ENCODE measurements at regions not wholly inside any gene's neighbourhood (a gene's known extent, or its start where the extent isn't known, plus 50 kb on each side); places are given as distances from the start of the nearest gene placed in this dataset.
"Not testable (repeated sequence)": the region's sequence is repeated elsewhere in the genome, so short reads cannot be mapped to it uniquely, and the experiment has no call there.

DNA sequence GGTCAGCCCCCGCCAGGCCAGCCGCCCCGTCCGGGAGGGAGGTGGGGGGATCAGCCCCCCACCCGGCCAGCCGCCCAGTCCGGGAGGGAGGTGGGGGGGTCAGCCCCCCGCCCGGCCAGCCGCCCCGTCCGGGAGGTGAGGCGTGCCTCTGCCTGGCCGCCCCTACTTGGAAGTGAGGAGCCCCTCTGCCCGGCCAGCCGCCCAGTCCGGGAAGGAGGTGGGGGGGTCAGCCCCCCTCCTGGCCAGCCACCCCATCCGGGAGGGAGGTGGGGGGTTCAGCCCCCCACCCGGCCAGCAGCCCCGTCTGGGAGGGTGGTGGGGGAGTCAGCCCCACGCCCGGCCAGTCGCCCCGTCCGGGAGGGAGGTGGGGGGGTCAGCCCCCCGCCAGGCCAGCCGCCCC lies 517.0 kb downstream of the EBF1 start:
- not testable (repeated sequence) for TF ChIP-seq EZH2 (IDR thresholded peaks at IDR 0.05; ENCODE audit: insufficient read depth, poor library complexity, severe bottlenecking); EZH2phosphoT487 (IDR thresholded peaks at IDR 0.05; ENCODE audit: insufficient read depth, low read depth)

Data from GM23248 (cell line).